ENCODE measurements at regions not wholly inside any gene's neighbourhood (a gene's known extent, or its start where the extent isn't known, plus 50 kb on each side); places are given as distances from the start of the nearest gene placed in this dataset.
"Not testable (repeated sequence)": the region's sequence is repeated elsewhere in the genome, so short reads cannot be mapped to it uniquely, and the experiment has no call there.

GRCh38 chr12:107864727-107865126 is 90.2 kb downstream of the ASCL4 start:
- H3K56ac ChIP-seq (ENCODE audit: extremely low read depth, insufficient read depth, low read length); H3K27ac ChIP-seq (ENCODE audit: insufficient read depth, low read length); H4K8ac ChIP-seq (ENCODE audit: low read depth in 2 of 2, low read length in 2 of 2); H2AK9ac ChIP-seq (replicated peaks; ENCODE audit: low read depth, low read length, poor library complexity); ATAC-seq (ENCODE audit: low read depth); H2BK120ac ChIP-seq (ENCODE audit: low read depth, low read length); in situ Hi-C loops (cut with MboI; ENCODE audit: low sequenced_read_pairs); dilution Hi-C loops (cut with HindIII; ENCODE audit: low sequenced_read_pairs, unreplicated experiment); H3K27me3 ChIP-seq (ENCODE audit: control insufficient read depth, insufficient read depth, low read length); H2BK5ac ChIP-seq (ENCODE audit: low read depth, low read length, poor library complexity, severe bottlenecking); H3K23ac ChIP-seq (ENCODE audit: low read depth, low read length); intact Hi-C loops (cut with micrococcal nuclease); DNase-seq; H3K4me2 ChIP-seq (ENCODE audit: low read depth, low read length); H2AK5ac ChIP-seq (ENCODE audit: low read depth, low read length); H3K9me3 ChIP-seq (ENCODE audit: control insufficient read depth, insufficient read depth, low read length); H2BK15ac ChIP-seq (ENCODE audit: low read depth, low read length); BruUV-seq (replicated peaks); H4K20me1 ChIP-seq (ENCODE audit: insufficient read depth, low read length); H4K5ac ChIP-seq (ENCODE audit: low read depth, low read length); H3K79me1 ChIP-seq (ENCODE audit: low read depth in 1 of 2, low read length in 2 of 2); H2BK20ac ChIP-seq (ENCODE audit: low read depth, low read length); H3K18ac ChIP-seq (ENCODE audit: low read depth, low read length); H2AFZ ChIP-seq (replicated peaks; ENCODE audit: low read length, poor library complexity); H3K36me3 ChIP-seq (ENCODE audit: control insufficient read depth, insufficient read depth, low read length); H3K9ac ChIP-seq (ENCODE audit: low read depth, low read length); H4K91ac ChIP-seq (ENCODE audit: insufficient read depth, low read depth, low read length); H3K4me1 ChIP-seq (ENCODE audit: control insufficient read depth, insufficient read depth, low read length); POLR2A ChIA-PET (ENCODE audit: unreplicated experiment); H3K14ac ChIP-seq (replicated peaks; ENCODE audit: low read depth, low read length); H3K9me1 ChIP-seq (ENCODE audit: insufficient read depth, low read length); H3K4ac ChIP-seq (ENCODE audit: low read depth, low read length); H3K4me3 ChIP-seq (ENCODE audit: insufficient read depth, low read depth, low read length): not testable (repeated sequence)
- CTCF ChIA-PET, result interaction anchor here (0.7 kb wide), 1 partner anchor 22 kb away, joined by 3 read pairs; no protein-coding TSS in a partner anchor
- TF ChIP-seq MAFK (IDR thresholded peaks at IDR 0.05; ENCODE audit: low read depth, low read length), result peak; percentile 61
- WGBS, 2 experiments (ENCODE audit: extremely low coverage in 2 of 2, insufficient read length in 1 of 2), result 60% methylated on average over 2 of the region's 12 CpGs; no CpG with 5 or more reads in 1 of the 2 experiments

Data from IMR-90 (cell line).